HFFc6 (cell line): ENCODE measurements at regions not wholly inside any gene's neighbourhood (a gene's known extent, or its start where the extent isn't known, plus 50 kb on each side); places are given as distances from the start of the nearest gene placed in this dataset.

Experiments
- DNase-seq: peaks from one replicate; pipeline ENCODE4 v3.0.0-alpha.2; 2018
- H3K27ac Mint-ChIP-seq: 2 replicates; pipeline ENCODE4 v1.8.0; 2020; ENCODE audit warnings: mild to moderate bottlenecking, mixed read lengths
- H3K27me3 Mint-ChIP-seq: 2 replicates; pipeline ENCODE4 v1.8.0; 2021; ENCODE audit warnings: mild to moderate bottlenecking, moderate library complexity, mixed read lengths; ENCODE audit not compliant: insufficient read depth
- H3K36me3 Mint-ChIP-seq: 2 replicates; pipeline ENCODE4 v1.8.0; 2021; ENCODE audit warnings: low read depth, mixed read lengths
- H3K4me1 Mint-ChIP-seq: 2 replicates; pipeline ENCODE4 v1.8.0; 2020; ENCODE audit warnings: low read depth, mixed read lengths
- H3K4me3 Mint-ChIP-seq: 2 replicates; pipeline ENCODE4 v1.8.0; 2020; ENCODE audit warnings: mild to moderate bottlenecking, moderate library complexity, mixed read lengths
- H3K9me3 Mint-ChIP-seq: 2 replicates; pipeline ENCODE4 v1.8.0; 2020; ENCODE audit warnings: mild to moderate bottlenecking, mixed read lengths
- TF ChIP-seq, protein P1 (sequence below): fragments of 200-600 bp; sonication (generic); IDR thresholded peaks from 2 replicates; pipeline ENCODE4 v1.5.0; 2021; ENCODE audit warnings: antibody characterized with exemption, mild to moderate bottlenecking

DNA sequence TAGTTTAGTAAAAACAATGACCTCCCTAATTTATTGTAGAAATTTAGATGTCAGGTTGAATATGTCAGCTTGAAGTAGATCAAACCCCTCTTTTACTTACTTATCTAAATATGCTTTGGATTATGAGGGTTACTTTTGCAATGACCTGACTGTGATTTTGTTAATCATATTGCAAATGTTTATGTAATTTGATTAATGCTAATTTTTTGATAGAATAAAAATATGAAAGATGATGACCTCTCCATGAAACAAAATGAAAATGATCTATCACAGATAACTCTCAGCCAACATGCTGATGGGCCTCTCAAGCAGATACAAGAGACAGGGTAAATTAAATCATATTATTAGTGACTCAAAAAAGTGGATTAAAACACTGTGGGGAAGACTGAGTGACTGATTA lies 131.0 kb downstream of the CEP57L1 start:
- no peak for DNase-seq
- no peak overlapping the region for H3K27ac Mint-ChIP-seq
- TF ChIP-seq, protein P1, sequence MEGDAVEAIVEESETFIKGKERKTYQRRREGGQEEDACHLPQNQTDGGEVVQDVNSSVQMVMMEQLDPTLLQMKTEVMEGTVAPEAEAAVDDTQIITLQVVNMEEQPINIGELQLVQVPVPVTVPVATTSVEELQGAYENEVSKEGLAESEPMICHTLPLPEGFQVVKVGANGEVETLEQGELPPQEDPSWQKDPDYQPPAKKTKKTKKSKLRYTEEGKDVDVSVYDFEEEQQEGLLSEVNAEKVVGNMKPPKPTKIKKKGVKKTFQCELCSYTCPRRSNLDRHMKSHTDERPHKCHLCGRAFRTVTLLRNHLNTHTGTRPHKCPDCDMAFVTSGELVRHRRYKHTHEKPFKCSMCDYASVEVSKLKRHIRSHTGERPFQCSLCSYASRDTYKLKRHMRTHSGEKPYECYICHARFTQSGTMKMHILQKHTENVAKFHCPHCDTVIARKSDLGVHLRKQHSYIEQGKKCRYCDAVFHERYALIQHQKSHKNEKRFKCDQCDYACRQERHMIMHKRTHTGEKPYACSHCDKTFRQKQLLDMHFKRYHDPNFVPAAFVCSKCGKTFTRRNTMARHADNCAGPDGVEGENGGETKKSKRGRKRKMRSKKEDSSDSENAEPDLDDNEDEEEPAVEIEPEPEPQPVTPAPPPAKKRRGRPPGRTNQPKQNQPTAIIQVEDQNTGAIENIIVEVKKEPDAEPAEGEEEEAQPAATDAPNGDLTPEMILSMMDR, result no peak
- H3K4me1 Mint-ChIP-seq, result peaks cover 7% of the 10 kb centered on the region; the same call in 1 of the 2 replicates
- H3K4me3 Mint-ChIP-seq, result no peak overlapping the region
- H3K36me3 Mint-ChIP-seq, result no peaks in the 10 kb centered on the region
- peaks cover 3% of the 10 kb centered on the region for H3K27me3 Mint-ChIP-seq
- no peaks in the 10 kb centered on the region for H3K9me3 Mint-ChIP-seq

GRCh38 chr6:109225946-109226345 lies 130.6 kb downstream of the CEP57L1 start:
- Mint-ChIP-seq H3K27me3 (peaks cover 6% of the 10 kb centered on the region), H3K4me3 (no peak overlapping the region), H3K27ac (no peak overlapping the region), H3K9me3 (no peaks in the 10 kb centered on the region), H3K36me3 (no peaks in the 10 kb centered on the region), H3K4me1 (peaks cover 7% of the 10 kb centered on the region; the same call in 1 of the 2 replicates)
- TF ChIP-seq, protein P1, result no peak
- no peak for DNase-seq

DNA sequence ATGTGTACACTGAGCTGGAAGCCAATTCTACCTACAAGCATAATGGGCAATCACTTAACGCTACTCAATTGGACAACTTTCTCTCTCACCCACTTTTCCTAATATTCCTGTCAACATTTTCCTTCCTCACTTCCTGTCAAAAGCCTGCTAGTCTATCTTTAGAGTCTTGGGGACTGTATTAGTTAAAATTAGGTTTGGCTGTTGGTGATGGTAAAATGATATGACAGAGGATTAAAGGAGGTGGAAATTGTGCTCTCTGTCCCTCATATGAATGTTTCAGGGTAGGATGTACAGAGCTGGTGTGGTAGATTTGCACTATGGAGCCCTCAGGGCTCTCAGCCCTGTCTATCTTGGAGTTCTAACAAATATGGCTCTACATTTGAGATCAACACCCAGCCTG lies 129.7 kb downstream of the CEP57L1 start:
- peaks cover 13% of the 10 kb centered on the region for H3K27me3 Mint-ChIP-seq
- no peak for DNase-seq
- H3K4me3 Mint-ChIP-seq, result no peak overlapping the region
- no peaks in the 10 kb centered on the region for H3K36me3 Mint-ChIP-seq
- H3K4me1 Mint-ChIP-seq, result peaks cover 6% of the 10 kb centered on the region; the same call in 1 of the 2 replicates
- TF ChIP-seq, protein P1, result no peak
- no peak overlapping the region for H3K27ac Mint-ChIP-seq
- no peaks in the 10 kb centered on the region for H3K9me3 Mint-ChIP-seq

DNA sequence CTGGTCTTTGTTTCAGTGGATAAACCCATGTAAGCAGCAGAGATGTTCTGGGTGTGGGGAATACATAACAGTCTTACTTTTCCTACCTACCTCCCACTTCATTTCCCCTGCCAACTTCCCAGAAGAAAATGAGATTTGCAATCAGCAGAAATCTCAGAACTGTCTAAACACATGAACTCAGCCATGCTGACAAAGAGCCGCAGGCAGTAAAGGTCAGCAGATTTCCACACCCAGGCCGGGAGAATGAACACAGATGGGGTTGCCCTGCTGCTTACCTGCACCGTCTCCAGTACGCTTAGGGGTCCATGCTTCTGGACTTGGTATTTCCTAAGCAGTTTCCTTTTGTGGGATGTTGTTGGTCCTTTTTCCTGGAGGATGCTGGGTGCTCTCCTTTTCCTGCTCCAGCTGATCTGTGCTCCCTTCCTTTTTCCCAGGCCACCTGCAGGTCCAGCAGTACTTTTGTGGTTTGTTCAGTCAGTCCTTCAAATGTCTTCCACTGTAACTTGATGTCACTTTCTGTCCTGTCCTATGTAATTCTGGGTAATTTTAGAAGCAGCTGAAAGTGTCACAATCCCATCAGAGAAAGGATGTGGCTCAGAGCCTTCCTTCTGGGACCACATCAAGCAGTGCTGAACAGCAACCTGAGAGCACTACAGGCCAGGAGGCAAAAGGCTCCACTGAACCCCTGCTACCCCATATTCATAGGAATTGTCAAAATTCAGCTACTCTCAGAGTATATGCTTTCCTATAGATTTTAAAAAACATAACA lies 129.0 kb downstream of the CEP57L1 start:
- no peak for DNase-seq
- Mint-ChIP-seq H3K4me1 (no peaks in the 10 kb centered on the region; the same call in 1 of the 2 replicates), H3K9me3 (no peaks in the 10 kb centered on the region), H3K36me3 (no peaks in the 10 kb centered on the region), H3K27me3 (peaks cover 13% of the 10 kb centered on the region), H3K4me3 (no peak overlapping the region), H3K27ac (no peak overlapping the region)
- TF ChIP-seq, protein P1, result no peak

GRCh38 chr6:109222848-109223247 lies 127.5 kb downstream of the CEP57L1 start:
- Mint-ChIP-seq H3K27me3 (peaks cover 17% of the 10 kb centered on the region), H3K9me3 (no peaks in the 10 kb centered on the region), H3K36me3 (no peaks in the 10 kb centered on the region), H3K4me3 (no peak overlapping the region), H3K4me1 (no peaks in the 10 kb centered on the region), H3K27ac (no peak overlapping the region)
- no peak for DNase-seq
- TF ChIP-seq, protein P1, result no peak
